ENCODE measurements at regions not wholly inside any gene's neighbourhood (a gene's known extent, or its start where the extent isn't known, plus 50 kb on each side); places are given as distances from the start of the nearest gene placed in this dataset.

- Mint-ChIP-seq H3K4me1 (no peaks in the 10 kb centered on the region), H3K9me3 (ENCODE audit: insufficient read depth) (no peaks in the 10 kb centered on the region), H3K27me3 (peaks cover 7% of the 10 kb centered on the region), H3K27ac (no peak overlapping the region), H3K4me3 (no peak overlapping the region)
- H3K4me2 ChIP-seq (replicated peaks; ENCODE audit: low read depth, low read length, poor library complexity, severe bottlenecking): no peak overlapping the region
- no peaks in the 10 kb centered on the region for H3K4me1 ChIP-seq (ENCODE audit: control insufficient read depth in 2 of 2, insufficient read depth in 2 of 2, low read length in 2 of 2)
- no peaks in the 10 kb centered on the region for H4K20me1 ChIP-seq (ENCODE audit: control insufficient read depth, insufficient read depth, low read length, poor library complexity, severe bottlenecking)
- CTCF ChIA-PET: no interaction called here
- WGBS (ENCODE audit: insufficient coverage): 60% methylated on average over 1 of the region's 1 CpG
- POLR2A ChIA-PET: no interaction called here
- DNase-seq (no peak), ATAC-seq (ENCODE audit: low read depth) (no peak)
- H3K4me3 ChIP-seq (ENCODE audit: control extremely low read depth in 1 of 5, extremely low read depth in 1 of 5, insufficient read depth in 1 of 5, low read depth in 2 of 5, low read length in 4 of 5): no peak overlapping the region
- TF ChIP-seq EZH2 (IDR thresholded peaks at IDR 0.05; ENCODE audit: borderline replicate concordance, insufficient read depth, low read depth, low read length, poor library complexity, severe bottlenecking) (no peak), CTCF (IDR thresholded peaks at IDR 0.05) (no peak)
- H3K9me3 ChIP-seq (ENCODE audit: control extremely low read depth in 1 of 3, control insufficient read depth in 2 of 3, insufficient read depth in 1 of 3, low read length in 2 of 3): no peaks in the 10 kb centered on the region
- intact Hi-C loops (cut with micrococcal nuclease): no loop called here
- H3K9ac ChIP-seq (ENCODE audit: low read length): no peak overlapping the region
- H3K79me2 ChIP-seq (ENCODE audit: control insufficient read depth, insufficient read depth, low read length): no peaks in the 10 kb centered on the region
- no peak overlapping the region for H2AFZ ChIP-seq (ENCODE audit: insufficient read depth, low read depth, low read length, poor library complexity, severe bottlenecking)
- no peaks in the 10 kb centered on the region for H3K36me3 ChIP-seq (replicated peaks in 1 of 2; ENCODE audit: control extremely low read depth in 1 of 2, control insufficient read depth in 1 of 2, extremely low read depth in 1 of 2, insufficient read depth in 2 of 2, low read length in 1 of 2)
- H3K27ac ChIP-seq (ENCODE audit: low read length in 2 of 2): no peak overlapping the region
- no peaks in the 10 kb centered on the region for H3K27me3 ChIP-seq (replicated peaks in 1 of 4; ENCODE audit: control extremely low read depth in 1 of 4, control insufficient read depth in 3 of 4, insufficient read depth in 4 of 4, low read length in 3 of 4)
These were observed 259.4 kb upstream of the CD180 start for GRCh38 chr5:67455970-67456369.

GRCh38 chr5:67454957-67455561 lies 258.5 kb upstream of the CD180 start:
- Histone ChIP-seq H3K36me3 (replicated peaks in 1 of 2; ENCODE audit: control extremely low read depth in 1 of 2, control insufficient read depth in 1 of 2, extremely low read depth in 1 of 2, insufficient read depth in 2 of 2, low read length in 1 of 2) (no peaks in the 10 kb centered on the region), H3K79me2 (ENCODE audit: control insufficient read depth, insufficient read depth, low read length) (no peaks in the 10 kb centered on the region), H4K20me1 (ENCODE audit: control insufficient read depth, insufficient read depth, low read length, poor library complexity, severe bottlenecking) (no peaks in the 10 kb centered on the region), H3K9ac (ENCODE audit: low read length) (no peak overlapping the region), H3K4me1 (ENCODE audit: control insufficient read depth in 2 of 2, insufficient read depth in 2 of 2, low read length in 2 of 2) (no peaks in the 10 kb centered on the region), H3K27me3 (replicated peaks in 1 of 4; ENCODE audit: control extremely low read depth in 1 of 4, control insufficient read depth in 3 of 4, insufficient read depth in 4 of 4, low read length in 3 of 4) (no peaks in the 10 kb centered on the region), H3K4me2 (replicated peaks; ENCODE audit: low read depth, low read length, poor library complexity, severe bottlenecking) (no peak overlapping the region), H3K27ac (ENCODE audit: low read length in 2 of 2) (no peak overlapping the region), H2AFZ (ENCODE audit: insufficient read depth, low read depth, low read length, poor library complexity, severe bottlenecking) (no peak overlapping the region), H3K4me3 (ENCODE audit: control extremely low read depth in 1 of 5, extremely low read depth in 1 of 5, insufficient read depth in 1 of 5, low read depth in 2 of 5, low read length in 4 of 5) (no peak overlapping the region), H3K9me3 (ENCODE audit: control extremely low read depth in 1 of 3, control insufficient read depth in 2 of 3, insufficient read depth in 1 of 3, low read length in 2 of 3) (no peaks in the 10 kb centered on the region)
- H3K4me3 Mint-ChIP-seq: no peak overlapping the region
- ATAC-seq (ENCODE audit: low read depth) (no peak), DNase-seq (no peak)
- no peaks in the 10 kb centered on the region for H3K9me3 Mint-ChIP-seq (ENCODE audit: insufficient read depth)
- WGBS (ENCODE audit: insufficient coverage): no CpG with 5 or more reads among the region's 1 CpG
- H3K27me3 Mint-ChIP-seq: peaks cover 8% of the 10 kb centered on the region
- POLR2A ChIA-PET: no interaction called here
- intact Hi-C loops (cut with micrococcal nuclease): no loop called here
- CTCF ChIA-PET: no interaction called here
- no peak for TF ChIP-seq EZH2 (IDR thresholded peaks at IDR 0.05; ENCODE audit: borderline replicate concordance, insufficient read depth, low read depth, low read length, poor library complexity, severe bottlenecking)
- no peak for TF ChIP-seq CTCF (IDR thresholded peaks at IDR 0.05)
- no peak overlapping the region for H3K27ac Mint-ChIP-seq
- no peaks in the 10 kb centered on the region for H3K4me1 Mint-ChIP-seq

Measured in B cell (primary cell).